ENCODE measurements at regions not wholly inside any gene's neighbourhood (a gene's known extent, or its start where the extent isn't known, plus 50 kb on each side); places are given as distances from the start of the nearest gene placed in this dataset.

GRCh38 chr6:163718537-163718936, 304.0 kb downstream of the QKI start (continued):
- TF ChIP-seq ZNF589 (CRISPR knock-in tag; IDR thresholded peaks at IDR 0.05; ENCODE audit: low read depth) (no peak), ZNF778 (CRISPR knock-in tag; IDR thresholded peaks at IDR 0.05) (no peak)

GRCh38 chr6:163717106-163717764, 302.7 kb downstream of the QKI start:
- no TSS peak for BruUV-seq (replicated peaks)
- H3K9me1 ChIP-seq (ENCODE audit: control insufficient read depth, insufficient read depth, low read length): no peaks in the 10 kb centered on the region
- in situ Hi-C loops (cut with MboI): no loop called here
- H3K9me3 ChIP-seq (replicated peaks; ENCODE audit: control insufficient read depth, insufficient read depth, low read depth, low read length): no peaks in the 10 kb centered on the region
- ChIA-PET POLR2A (no interaction called here), CTCF (ENCODE audit: low intra/inter-chr PET ratio) (no interaction called here)
- peak in 1 of 2 experiments; percentile 58; a peak in 1 of 3 replicates for TF ChIP-seq CBX3 (IDR thresholded peaks at IDR 0.05; ENCODE audit: borderline replicate concordance in 1 of 2, low read length in 2 of 2)
- TF ChIP-seq ARHGAP35 (IDR thresholded peaks at IDR 0.05; ENCODE audit: partially characterized antibody): peak; percentile 98
- TF ChIP-seq ATF3 (IDR thresholded peaks at IDR 0.05): no peak
- no peak for TF ChIP-seq ATF3 (CRISPR knock-in tag; conservative IDR thresholded peaks at IDR 0.05)
- TF ChIP-seq PBX2 (CRISPR knock-in tag; IDR thresholded peaks at IDR 0.05; ENCODE audit: low read depth): no peak; the same call in 1 of the 2 replicates
- TF ChIP-seq PBX2 (tag; conservative IDR thresholded peaks at IDR 0.05; ENCODE audit: low read depth): peak; percentile 95
- peak; percentile 96 for TF ChIP-seq MEIS2 (IDR thresholded peaks at IDR 0.05; ENCODE audit: partially characterized antibody)
- peak; percentile 97 for TF ChIP-seq PKNOX1 (IDR thresholded peaks at IDR 0.05)
- no peak for TF ChIP-seq SETDB1 (IDR thresholded peaks at IDR 0.05; ENCODE audit: low read length)
- TF ChIP-seq TRIM24 (IDR thresholded peaks at IDR 0.05): peak; percentile 59 to 61; a peak in 2 of 4 replicates
- no peak overlapping the region for H3K4me2 ChIP-seq (ENCODE audit: insufficient read depth, low read length)
- no peak overlapping the region for H3K9ac ChIP-seq (ENCODE audit: insufficient read depth in 1 of 2, low read depth in 2 of 2, low read length in 2 of 2)
- H4K20me1 ChIP-seq (replicated peaks; ENCODE audit: control insufficient read depth, insufficient read depth, low read length): no peaks in the 10 kb centered on the region
- H3K4me1 ChIP-seq (replicated peaks in 1 of 2; ENCODE audit: control insufficient read depth in 2 of 2, insufficient read depth in 2 of 2, low read length in 2 of 2): peaks cover 2 to 6% of the 10 kb centered on the region in 2 experiments; a peak in 3 of 5 replicates
- H3K27me3 ChIP-seq (ENCODE audit: control insufficient read depth in 2 of 2, insufficient read depth in 2 of 2, low read length in 2 of 2): peaks cover 14 to 32% of the 10 kb centered on the region in 2 experiments; a peak in 4 of 5 replicates
- H3K79me2 ChIP-seq (ENCODE audit: control insufficient read depth, insufficient read depth, low read length): no peaks in the 10 kb centered on the region
- no peak overlapping the region for H3K27ac ChIP-seq (ENCODE audit: extremely low read depth, low read depth, low read length)
- no peak for FAIRE-seq
- ATAC-seq: peak; percentile 21; the same call in 2 of the 3 replicates
- no peak overlapping the region for H2AFZ ChIP-seq (ENCODE audit: low read depth, low read length)
- H3K36me3 ChIP-seq (ENCODE audit: control insufficient read depth, insufficient read depth, low read length): no peaks in the 10 kb centered on the region
- intact Hi-C loops (cut with micrococcal nuclease): no loop called here
- WGBS (ENCODE audit: insufficient coverage, low coverage, missing lambda C conversion rate): 24% methylated on average over 9 of the region's 9 CpGs
- no peak overlapping the region for H3K4me3 ChIP-seq
- DNase-seq (ENCODE audit: extremely low read depth in 1 of 4, low spot score in 3 of 4): no peak

Measured in K562 (cell line).